ENCODE measurements at regions not wholly inside any gene's neighbourhood (a gene's known extent, or its start where the extent isn't known, plus 50 kb on each side); places are given as distances from the start of the nearest gene placed in this dataset.

- TF ChIP-seq CTCF (IDR thresholded peaks at IDR 0.05) (no peak), POLR2A (IDR thresholded peaks at IDR 0.05; ENCODE audit: low read depth) (no peak), EP300 (IDR thresholded peaks at IDR 0.05) (no peak)
Measured at GRCh38 chr3:68242606-68243005, 588.2 kb upstream of the SUCLG2 start.
